Kasumi-1 (cell line): ENCODE measurements at regions not wholly inside any gene's neighbourhood (a gene's known extent, or its start where the extent isn't known, plus 50 kb on each side); places are given as distances from the start of the nearest gene placed in this dataset.
"Not testable (repeated sequence)": the region's sequence is repeated elsewhere in the genome, so short reads cannot be mapped to it uniquely, and the experiment has no call there.

Experiments
- DNase-seq, 2 experiments: peaks; one replicate each; lab custom pipeline; 2025; lab: John Stamatoyannopoulos, UW

DNA sequence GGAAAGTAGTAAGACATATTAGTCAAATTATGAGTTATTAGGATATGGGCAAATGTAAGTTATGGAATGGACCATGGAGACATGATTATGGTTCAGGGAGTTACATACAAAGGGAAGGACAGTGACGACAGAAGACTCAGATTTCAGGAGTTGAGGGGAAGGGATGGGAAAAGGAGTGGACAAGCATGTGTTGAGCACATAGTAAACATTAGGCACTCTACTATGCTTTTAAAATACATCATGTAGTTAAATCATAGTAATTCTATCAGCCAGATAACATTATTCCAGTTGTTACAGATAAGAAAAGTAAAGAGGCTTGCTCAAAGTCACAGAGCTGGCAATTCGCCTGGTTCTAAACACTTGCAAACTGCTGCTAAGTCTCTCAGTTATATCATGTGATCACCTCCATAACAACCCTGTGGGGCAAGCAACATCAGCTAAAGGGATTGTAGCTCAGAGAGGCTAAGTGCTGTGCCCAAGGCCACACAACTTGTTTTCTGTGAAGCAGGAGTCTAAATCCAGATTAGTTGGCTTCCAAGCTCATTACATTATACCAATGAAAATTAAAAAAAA is 115.2 kb upstream of the MDFIC start:
- no peak for DNase-seq

DNA sequence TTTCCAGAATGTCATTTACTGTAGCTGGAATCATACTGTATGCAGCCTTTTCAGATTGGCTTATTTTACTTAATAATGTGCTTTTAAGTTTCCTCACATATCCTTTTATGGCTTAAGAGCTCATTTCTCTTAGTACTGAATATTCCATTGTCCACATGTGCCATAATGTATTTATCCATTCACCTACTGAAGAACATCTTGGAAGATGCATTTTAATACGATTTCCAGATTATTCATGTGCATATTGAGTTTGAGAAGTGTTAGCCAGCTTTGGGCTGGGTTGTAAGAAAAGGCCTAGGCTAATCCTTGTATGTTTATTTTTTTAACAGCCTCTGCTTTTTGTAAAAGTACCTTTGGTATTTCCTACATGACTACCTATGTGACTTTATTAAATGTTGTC is 109.3 kb upstream of the MDFIC start:
- no peak for DNase-seq

DNA sequence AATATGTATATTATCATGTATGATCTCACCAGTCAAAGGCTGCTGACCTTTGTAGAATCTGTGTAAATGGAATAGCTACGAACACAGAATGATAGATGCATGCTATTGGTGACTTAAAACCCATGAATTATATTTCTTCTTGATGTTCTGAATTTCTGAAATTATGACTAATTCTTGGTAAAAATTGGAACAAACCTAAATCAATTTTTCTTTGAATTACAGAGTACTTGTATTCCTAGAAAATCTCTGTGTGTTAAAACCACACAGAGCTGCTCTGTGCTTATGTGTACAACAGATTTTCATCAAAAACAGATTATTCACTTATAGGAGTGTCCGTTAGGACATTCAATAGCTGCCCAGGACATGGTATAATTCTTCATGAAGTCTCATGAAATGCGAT is 108.3 kb upstream of the MDFIC start:
- no peak for DNase-seq

DNA sequence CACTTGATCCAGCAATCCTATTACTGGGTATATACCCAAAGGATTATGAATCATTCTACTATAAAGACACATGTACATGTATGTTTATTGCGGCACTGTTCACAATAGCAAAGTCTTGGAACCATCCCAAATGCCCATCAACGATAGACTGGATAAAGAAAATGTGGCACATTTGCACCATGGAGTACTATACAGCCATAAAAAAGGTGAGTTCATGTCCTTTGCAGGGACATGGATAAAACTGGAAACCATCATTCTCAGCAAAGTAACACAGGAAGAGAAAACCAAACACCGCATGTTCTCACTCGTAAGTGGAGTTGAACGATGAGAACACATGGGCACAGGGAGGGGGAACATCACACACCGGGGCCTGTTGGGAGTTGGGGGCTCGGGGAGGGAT is 104.9 kb upstream of the MDFIC start:
- not testable (repeated sequence) for DNase-seq

- DNase-seq: no peak
Measured at GRCh38 chr7:114818501-114818900, 103.4 kb upstream of the MDFIC start.

DNA sequence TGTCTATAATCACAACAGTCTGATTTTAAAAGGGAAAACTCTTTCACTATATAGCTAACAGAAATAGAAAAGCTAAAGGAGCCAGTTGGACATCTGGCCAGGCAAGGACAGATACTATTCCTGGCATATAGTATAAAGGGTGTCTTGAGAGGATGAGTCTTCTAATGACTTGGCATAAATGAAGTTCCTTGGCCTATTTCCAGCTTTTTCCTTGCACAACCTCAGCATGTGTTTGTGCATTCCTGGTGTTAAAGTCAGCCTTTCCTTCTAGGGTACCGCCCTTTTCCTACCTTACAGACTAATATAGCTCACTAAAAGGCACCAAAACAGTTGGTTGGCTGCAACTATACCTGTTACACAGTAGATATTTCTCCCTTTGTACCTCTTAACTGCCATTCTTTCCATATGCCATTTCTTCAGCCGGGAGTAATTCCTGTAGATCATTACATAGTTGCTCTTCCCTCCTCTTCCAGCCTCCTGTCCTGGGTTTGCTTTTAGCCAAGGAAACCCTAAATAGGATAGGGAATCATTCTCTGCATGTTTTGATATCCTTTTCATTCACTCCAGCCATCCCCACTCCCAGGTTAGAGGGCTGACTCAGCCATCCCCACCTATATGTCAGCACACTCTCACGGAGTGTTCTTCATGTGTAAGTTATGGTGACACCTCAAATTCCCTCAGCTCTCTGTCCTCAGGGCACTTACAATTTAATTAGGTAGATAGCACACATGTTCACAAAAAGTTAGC is 102.1 kb upstream of the MDFIC start:
- no peak for DNase-seq

GRCh38 chr7:114821030-114821900 is 100.6 kb upstream of the MDFIC start:
- DNase-seq: no peak

DNA sequence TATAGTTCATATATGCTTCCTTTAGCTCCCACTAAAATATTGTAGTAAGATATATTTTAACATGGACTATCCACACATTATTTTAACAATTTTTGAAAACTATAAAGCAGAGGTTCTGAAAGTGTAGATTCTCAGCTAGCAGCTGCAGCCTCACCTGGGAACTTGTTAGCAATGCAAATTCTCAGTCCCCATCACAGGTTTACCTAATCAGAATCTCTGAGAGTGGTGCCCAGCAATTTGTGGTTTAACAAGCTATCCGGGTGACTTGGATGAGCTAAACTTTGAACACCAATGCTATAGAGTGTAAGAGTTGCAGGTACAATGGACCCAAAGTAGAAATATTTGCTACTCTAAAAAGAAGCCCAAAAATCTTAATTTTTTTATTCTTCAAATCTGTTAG is 99.8 kb upstream of the MDFIC start:
- no peak for DNase-seq

DNA sequence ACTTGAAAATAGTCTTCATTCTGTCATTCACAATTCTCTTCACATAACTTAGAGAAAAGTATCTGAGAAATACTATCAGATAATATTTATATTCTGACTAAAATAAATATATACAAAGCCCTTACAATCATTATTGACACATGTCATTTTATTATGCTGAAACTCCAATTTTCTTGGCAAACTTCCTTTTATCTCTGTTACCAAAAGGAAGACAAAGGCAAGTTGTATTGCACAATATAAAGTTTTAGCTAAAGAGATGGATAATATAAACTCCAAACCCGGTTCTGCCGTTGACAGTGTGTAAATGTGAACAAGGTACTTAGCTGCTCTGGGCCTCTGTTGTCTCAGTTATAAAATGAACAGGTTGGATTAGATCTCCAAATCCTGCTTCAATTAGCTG is 99.0 kb upstream of the MDFIC start:
- DNase-seq: no peak

- no peak for DNase-seq
Measured at GRCh38 chr7:114823290-114823689, 98.6 kb upstream of the MDFIC start.

- DNase-seq: no peak
Measured at GRCh38 chr7:114825423-114825951, 96.4 kb upstream of the MDFIC start.

GRCh38 chr7:114830952-114831351 is 90.9 kb upstream of the MDFIC start:
- no peak for DNase-seq

- no peak for DNase-seq
Measured at GRCh38 chr7:114832906-114833595, 88.8 kb upstream of the MDFIC start.

DNA sequence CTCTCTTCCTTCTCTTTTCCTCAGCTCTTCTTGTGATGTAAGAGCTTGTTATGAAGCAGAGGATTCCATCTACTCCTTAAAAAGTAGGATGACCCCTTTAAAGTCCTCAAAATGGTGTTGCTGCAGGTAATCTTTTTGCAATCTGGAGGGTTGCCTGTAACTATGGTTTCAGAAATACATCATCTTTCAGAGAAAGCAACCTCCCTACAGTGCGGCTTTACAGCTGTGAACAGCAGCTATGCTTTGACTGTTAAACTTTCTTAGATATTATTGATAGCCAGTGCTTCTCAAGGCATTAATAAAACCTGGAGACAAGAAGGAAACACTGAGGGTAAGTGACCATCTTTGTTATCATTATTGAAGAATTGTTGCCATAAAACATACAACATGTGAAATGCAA is 86.6 kb upstream of the MDFIC start:
- no peak for DNase-seq

GRCh38 chr7:114835861-114836260 is 86.0 kb upstream of the MDFIC start:
- DNase-seq: no peak

DNA sequence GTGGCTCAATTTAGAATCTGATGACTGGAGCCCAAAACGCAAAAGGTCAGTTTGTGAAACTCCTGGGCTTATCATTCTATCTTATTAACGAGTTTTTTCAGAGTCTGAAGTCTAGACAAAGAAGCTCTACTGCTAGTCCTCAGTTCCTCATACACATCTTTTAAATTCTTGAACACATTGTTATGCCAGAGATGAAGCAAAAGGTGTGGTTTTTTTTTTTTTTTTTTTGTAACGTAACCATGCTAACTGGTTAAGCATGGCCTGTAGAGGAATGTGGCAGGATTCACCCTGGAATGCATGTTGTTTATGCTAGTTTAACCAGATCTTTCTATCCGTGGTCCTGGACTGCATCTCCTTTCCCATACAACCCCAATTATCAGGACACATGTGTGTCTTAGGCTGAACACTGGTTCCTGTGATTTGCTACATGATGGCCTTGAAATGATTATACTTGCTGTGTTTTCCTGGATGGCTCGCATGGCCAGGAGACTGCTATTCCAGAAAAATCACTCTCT is 79.3 kb upstream of the MDFIC start:
- no peak for DNase-seq

- no peak for DNase-seq
Measured at GRCh38 chr7:114843102-114843501, 78.8 kb upstream of the MDFIC start.

DNA sequence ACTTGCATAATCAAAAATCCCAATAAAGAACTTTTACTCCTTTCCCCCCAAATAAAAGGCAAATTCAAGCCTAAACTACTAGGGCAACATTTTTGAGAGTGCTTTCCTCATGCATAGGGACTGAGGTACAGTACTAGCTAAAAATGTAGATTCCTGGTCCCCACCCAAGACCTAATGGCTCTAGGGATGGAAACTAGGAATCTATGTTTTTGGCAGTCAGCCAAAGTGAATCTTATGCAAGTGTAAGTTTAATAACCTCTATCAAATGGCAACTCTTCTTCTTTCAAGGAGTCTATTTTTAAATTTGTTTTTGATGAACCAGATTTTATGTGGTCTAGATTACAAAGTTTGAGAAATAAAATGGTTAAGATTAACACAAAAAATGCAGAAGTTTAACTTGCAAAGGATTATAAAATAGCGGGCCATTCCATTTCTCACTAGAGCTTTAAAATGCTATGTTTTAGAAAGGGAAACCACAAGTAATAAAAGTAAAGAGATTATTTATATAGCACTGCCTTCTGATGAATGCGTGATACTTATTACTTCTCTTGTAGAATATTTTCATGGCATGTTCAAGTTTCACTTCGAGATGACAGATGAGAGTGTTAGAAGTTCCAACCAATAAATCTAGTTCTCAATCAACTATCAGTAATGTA is 70.4 kb upstream of the MDFIC start:
- DNase-seq: no peak

DNA sequence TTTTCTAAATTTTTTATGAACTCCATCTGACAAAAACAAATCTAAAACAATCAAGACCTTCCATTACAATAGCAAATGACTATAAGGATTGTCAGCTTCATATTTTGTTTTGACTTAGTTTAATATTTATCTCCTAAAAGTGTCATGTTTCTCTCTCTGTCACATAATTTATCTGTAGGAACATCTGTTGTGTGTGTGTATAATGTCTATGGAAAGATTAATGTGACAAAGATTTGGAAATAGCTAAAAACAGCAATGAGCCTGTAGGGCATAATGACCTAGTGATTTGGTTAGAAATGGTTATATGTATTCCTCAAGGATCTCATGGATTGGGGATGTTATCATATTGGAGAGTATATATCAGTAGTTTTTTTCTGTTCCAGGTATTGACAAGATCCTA is 69.6 kb upstream of the MDFIC start:
- no peak for DNase-seq

- no peak for DNase-seq
Measured at GRCh38 chr7:114853189-114853588, 68.7 kb upstream of the MDFIC start.

- DNase-seq: no peak
Measured at GRCh38 chr7:114854369-114854768, 67.5 kb upstream of the MDFIC start.
